Dedifferentiated amniotic fluid mesenchymal stem cell (primary cell): ENCODE measurements at regions not wholly inside any gene's neighbourhood (a gene's known extent, or its start where the extent isn't known, plus 50 kb on each side); places are given as distances from the start of the nearest gene placed in this dataset.
"Not testable (repeated sequence)": the region's sequence is repeated elsewhere in the genome, so short reads cannot be mapped to it uniquely, and the experiment has no call there.

Experiments
- DNase-seq: peaks from one replicate; pipeline ENCODE4 v3.0.0-alpha.2; 2016; ENCODE audit errors: extremely low spot score

DNA sequence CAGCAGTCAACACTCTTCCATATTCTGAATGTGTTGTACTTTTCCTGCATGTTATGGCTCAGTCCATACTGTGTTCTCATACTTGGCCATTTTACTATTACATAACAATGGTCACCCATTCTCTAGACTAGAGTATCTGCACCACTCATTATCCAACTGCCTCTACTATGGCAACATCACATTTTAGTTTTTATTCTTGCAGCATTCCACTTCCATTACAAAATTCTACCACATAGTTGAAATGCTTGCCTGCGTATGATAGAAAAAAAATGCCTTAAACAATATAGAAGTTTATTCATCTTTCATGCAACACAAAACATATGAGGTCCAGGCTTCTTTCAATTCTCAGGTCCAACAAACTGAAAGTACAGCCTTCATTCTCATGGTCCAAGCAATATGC is 128.0 kb downstream of the TENT5A start:
- DNase-seq = no peak

DNA sequence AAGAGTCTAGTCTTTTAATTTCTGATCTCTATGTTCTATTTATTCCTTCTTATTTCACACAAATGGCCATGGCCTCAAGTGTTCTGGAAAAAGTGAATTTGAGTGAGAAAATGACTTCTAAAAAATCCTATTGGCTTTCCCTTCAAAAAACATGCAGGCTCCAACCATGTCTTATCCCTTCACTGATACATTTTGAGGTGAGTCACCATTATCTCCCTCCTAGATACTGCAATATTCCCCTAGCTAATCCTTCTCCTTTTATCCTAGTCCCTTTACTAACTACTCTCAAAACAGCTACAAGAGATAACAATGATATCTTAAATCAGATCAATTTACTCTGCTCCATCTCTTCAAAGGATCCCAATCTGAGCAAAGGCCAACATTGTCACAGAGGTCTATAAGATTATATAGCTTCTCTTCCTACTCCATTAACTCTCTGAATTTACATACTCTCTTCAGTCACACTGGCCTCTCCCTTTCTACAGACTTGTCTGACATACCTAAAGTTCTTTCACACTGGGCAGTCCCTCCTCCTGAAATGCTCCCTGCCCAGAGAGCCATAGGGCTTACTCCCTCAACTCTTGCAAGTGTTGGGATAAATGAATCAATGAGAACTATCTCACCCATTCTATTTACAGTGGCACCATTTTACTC is 129.2 kb downstream of the TENT5A start:
- DNase-seq = no peak

DNA sequence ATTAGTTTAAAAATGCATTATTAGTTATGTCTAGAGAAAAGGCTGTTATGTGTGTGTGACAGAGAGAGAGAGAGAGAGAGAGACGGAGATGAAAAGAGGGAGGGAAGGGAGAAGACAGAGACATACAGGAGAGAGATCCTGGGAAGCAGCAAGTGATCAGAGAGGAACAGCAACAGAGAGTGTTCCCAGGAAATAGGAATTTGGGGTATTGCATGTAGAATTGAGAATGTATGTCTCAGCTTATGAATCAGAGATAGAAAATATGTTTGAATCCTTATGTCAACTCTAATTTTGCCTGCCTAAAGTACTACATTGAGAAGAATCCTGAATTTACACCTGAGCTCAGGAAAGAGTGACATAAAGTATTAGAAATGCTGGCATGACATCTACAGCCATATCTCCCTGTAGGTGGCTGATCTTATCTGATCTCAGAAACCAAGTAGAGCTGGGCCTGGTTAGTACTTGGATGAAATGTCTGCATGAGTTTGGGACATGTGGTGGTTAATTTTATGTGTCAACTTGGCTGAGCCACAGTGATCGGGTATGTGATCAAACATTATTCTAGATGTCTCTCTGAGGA is 130.6 kb downstream of the TENT5A start:
- DNase-seq = no peak

DNA sequence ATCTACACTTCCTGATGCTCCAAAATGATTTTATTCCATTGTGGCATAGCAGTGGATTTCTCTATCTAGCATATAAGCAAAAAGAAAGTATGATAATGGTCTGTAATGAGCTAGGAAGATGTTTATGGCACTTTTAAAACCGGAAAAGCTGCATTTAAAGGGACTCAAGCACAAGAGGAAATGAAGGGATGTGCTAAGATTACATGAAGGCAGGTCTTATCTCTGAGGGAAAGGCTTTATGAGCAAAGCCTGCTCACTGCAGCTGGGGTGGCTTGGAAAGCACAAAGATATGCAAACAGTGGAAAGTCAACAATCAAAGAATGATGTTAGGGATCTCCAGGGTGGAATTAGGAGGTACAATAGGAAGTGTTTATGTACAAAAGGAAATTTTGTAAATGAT is 138.2 kb downstream of the TENT5A start:
- DNase-seq = no peak

DNA sequence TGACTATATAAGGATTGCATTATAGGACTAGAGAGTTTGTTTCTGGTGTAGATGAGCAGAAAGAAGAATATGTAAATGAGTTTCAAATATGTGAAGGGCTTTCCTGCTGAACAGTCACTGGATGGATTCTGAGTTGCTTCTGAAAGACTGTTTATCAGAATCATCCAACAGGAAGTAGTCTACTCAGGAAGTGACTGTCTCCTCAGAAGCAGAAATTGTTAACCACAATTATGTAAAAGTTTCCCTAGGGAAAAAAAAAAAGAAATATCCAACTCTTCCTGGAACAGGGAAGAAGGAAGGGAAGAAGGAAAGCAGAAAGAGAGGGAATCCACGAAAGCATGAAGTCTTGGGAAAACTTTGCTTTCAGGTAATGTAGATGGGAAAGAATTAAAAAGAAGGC is 138.9 kb downstream of the TENT5A start:
- peak; percentile 27 for DNase-seq

DNA sequence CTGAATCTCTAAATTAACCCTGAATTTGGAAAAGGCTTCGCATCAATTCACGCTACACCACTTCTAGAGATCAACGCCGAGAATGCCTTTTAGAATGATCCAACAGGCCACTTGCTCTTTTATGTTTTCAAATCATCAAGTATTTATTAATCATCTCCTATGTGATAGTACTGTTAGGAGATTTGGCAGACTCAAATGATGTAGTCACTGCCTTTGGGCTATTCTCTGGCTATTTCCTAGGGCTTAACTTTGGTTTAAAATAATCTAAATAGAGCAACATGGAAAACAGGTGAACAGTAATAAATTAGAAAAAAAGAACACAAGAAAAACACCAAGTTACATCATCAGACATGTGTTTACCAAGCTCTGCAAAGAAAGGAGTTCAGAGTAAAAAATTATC is 140.3 kb downstream of the TENT5A start:
- DNase-seq = no peak

- no peak for DNase-seq
Observed at GRCh38 chr6:81609736-81610135, 142.7 kb downstream of the TENT5A start.

DNA sequence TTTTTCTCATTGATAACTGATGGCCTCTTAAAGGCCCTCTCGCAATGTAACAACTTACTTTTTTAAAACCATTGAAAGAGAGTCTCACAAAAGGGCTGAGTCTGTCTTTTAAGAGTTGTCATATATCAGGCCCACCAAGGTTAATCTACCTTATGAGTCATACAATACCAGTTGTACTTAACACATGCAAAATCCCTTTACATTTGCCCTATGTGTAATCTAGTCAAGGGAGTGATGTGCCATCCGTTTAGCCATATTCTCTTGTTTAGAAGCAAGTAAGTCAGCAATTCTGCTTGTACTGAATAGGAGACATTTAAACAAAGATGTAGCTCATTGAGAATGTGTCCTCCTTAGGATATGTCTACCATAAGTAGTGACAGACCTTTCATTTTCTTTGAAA is 143.7 kb downstream of the TENT5A start:
- DNase-seq = no peak

DNA sequence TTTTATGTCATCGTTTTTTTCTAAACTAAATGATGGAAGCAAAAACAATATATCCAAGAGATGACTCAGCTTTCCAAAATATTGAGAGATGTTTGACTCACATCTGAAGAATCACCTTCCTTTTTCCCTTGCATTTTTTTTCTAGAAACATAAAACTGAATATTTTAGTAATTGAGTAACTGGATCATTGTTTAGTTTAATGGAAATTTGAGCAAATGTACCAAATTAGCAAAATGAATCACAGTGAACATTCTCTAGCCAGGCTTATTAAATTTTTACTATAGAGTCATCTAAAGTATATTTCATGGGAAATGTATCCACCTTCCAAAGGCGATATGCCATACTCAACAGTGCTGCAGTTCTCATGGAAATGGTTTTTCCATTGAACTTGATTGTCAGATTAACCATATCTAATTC is 145.5 kb downstream of the TENT5A start:
- DNase-seq = peak; percentile 89

GRCh38 chr6:81605526-81605925 is 147.0 kb downstream of the TENT5A start:
- DNase-seq = no peak

GRCh38 chr6:81601918-81602317 is 150.6 kb downstream of the TENT5A start:
- no peak for DNase-seq

GRCh38 chr6:81600488-81600887 is 152.0 kb downstream of the TENT5A start:
- not testable (repeated sequence) for DNase-seq

DNA sequence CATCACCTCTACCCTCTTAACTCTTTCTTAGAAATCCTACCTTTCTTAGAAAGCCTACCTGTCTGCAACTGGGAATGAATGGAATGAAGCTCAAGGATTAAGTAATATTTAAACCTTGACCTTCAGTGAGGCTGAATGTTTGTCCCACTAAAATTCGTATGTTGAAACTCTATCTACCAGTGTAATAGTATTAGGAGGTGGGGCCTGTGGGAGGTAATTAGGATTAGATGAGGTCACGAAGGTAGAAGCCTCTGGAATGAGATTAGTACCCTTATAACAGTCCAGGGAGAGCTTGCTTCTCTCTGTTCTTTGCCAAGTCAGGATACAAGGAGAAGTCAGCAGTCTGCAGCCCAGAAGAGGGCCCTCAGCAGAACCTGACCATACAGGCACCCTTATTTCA is 158.0 kb downstream of the TENT5A start:
- DNase-seq = no peak

DNA sequence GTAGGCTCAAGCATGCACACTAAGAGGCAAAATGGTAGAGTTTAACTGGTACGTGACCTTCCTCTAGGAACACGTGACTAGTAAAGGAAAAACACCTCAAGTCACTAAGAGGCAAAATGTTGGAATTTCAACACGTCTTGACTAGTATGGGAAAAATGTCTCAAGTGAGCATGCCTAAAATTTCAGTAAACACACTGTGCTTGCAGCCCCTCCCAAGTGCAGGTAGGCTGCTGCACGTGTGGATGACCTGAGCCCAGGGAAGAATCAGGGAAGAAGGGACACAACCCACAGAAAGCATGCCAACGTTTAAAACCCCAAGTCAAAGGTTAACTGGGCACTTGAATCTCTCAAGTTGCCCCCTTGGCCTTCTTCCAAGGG is 162.2 kb downstream of the TENT5A start:
- DNase-seq = no peak

GRCh38 chr6:81589465-81590313 is 162.8 kb downstream of the TENT5A start:
- DNase-seq = no peak

DNA sequence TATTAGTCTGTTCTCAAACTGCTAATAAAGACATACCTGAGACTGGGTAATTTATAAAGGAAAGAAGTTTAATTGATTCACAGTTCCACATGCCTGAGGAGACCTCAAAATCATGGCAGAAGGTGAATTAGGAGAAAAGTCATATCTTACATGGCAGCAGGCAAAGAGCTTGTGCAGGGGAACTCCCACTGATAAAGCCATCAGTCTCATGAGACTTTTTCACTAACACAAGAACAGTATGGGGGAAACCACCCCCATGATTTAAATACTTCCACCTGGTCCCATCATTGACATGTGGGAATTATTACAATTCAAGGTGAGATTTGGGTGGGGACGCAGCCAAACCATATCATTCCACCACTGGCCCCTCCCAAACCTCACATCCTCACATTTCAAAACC is 166.8 kb downstream of the TENT5A start:
- DNase-seq = not testable (repeated sequence)

DNA sequence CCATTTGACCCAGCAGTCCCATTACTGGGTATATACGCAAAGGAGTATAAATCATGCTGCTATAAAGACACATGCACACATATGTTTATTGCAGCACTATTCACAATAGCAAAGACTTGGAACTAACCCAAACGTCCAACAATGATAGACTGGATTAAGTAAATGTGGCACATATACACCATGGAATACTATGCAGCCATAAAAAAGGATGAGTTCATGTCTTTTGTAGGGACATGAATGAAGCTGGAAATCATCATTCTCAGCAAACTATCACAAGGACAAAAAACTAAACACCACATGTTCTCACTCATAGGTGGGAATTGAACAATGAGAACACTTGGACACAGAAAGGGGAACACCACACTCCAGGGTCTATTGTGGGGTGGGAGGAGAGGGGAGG is 168.3 kb downstream of the TENT5A start:
- DNase-seq = not testable (repeated sequence)

GRCh38 chr6:81575442-81575841 is 177.0 kb downstream of the TENT5A start:
- no peak for DNase-seq

- no peak for DNase-seq
Observed at GRCh38 chr6:81572020-81572419, 180.5 kb downstream of the TENT5A start.

- no peak for DNase-seq
Observed at GRCh38 chr6:81570681-81571080, 181.8 kb downstream of the TENT5A start.

DNA sequence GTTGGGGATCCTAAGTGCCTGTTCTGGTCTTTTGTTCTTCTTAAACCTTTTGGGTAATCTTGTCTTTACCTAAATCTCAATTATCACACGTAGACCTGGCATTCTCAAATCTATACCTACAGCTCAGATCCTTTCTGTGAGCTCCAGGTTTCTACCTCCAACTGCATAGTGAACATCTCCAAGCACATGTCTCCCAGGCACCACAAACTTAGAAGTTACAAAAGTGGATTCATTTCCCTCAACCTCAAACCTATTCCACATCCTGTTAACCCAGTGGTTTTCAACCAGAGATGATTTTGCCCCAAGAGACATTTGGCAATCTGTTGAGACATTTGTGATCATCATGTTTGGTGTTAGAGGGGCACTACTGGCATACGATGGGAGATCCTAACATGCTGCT is 183.5 kb downstream of the TENT5A start:
- DNase-seq = no peak

- DNase-seq = no peak
Observed at GRCh38 chr6:81565071-81565470, 187.4 kb downstream of the TENT5A start.

DNA sequence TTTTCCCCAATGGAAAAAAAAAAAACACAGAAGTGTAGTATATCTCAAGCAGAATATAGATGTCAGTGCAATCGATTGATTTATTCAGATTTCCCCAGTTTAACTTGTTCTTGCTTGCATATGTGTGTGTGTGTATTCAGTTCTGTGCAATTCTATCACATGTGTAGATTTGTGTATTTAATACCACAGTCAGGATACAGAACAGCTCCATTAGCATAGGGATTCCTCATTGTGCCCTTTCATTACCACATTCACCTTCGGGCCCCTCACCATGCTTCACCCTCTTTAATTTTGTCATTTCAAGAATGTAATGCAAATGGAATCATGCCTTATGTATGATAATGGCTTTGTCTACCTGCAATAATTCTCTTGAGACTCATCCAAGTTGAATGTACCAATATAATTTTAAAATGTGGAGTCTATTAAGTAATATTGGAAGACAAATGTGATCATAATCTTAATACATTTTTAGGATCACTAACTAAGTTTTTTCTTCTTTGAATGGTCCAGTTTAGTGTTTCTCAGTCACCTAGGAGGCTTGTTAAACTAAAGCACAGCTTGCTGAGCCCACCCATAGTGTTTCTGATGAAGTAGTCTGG is 187.9 kb downstream of the TENT5A start:
- DNase-seq = no peak
